Panc1 (cell line): ENCODE measurements at regions not wholly inside any gene's neighbourhood (a gene's known extent, or its start where the extent isn't known, plus 50 kb on each side); places are given as distances from the start of the nearest gene placed in this dataset.

ENCODE experiments used
- ATAC-seq: fragments of 200-7000 bp; cut with Tn5 transposase; 2 replicates; pipeline ENCODE4 v1.9.1; 2020; ENCODE audit warnings: mild to moderate bottlenecking, moderate library complexity
- BruUV-seq: library from RNA; stranded (reverse); fragments of 400-500 nt; replicated peaks from 2 replicates; lab custom pipeline; 2021; lab: Mats Ljungman, UMichigan
- CTCF ChIA-PET: fragments of 300-600 bp; sonication (Branson Sonifier 250); formaldehyde crosslinking; loops from one replicate; lab custom pipeline; 2022; ENCODE audit warnings: antibody characterized with exemption; lab: Charles Lee
- POLR2A ChIA-PET: fragments of 300-600 bp; sonication (Branson Sonifier 250); formaldehyde crosslinking; loops from one replicate; lab custom pipeline; 2022; ENCODE audit warnings: antibody characterized with exemption; lab: Charles Lee
- DNase-seq: peaks from one replicate; pipeline ENCODE4 v3.0.0-alpha.2; 2010; ENCODE audit warnings: low read depth, low spot score
- H3K27ac ChIP-seq: 2 replicates; pipeline ENCODE4 v1.5.1; 2011; ENCODE audit warnings: mild to moderate bottlenecking, low read length, inconsistent platforms
- H3K27me3 ChIP-seq: fragments of 200-500 bp; sonication (Bioruptor generic); 2 replicates; pipeline ENCODE4 v1.6.0; 2014; ENCODE audit warnings: low read length, inconsistent platforms; ENCODE audit not compliant: control insufficient read depth, insufficient read depth
- H3K36me3 ChIP-seq: fragments of 200-500 bp; sonication (Bioruptor generic); 2 replicates; pipeline ENCODE4 v1.5.1; 2014; ENCODE audit warnings: inconsistent platforms, mild to moderate bottlenecking, low read length, moderate library complexity; ENCODE audit not compliant: control insufficient read depth, insufficient read depth
- H3K4me1 ChIP-seq: 2 replicates; pipeline ENCODE4 v1.5.1; 2011; ENCODE audit warnings: inconsistent platforms, mild to moderate bottlenecking, low read length, moderate library complexity; ENCODE audit not compliant: control insufficient read depth, insufficient read depth
- H3K4me3 ChIP-seq, 2 experiments: 2 replicates each; pipeline ENCODE4 v1.5.1; 2011 to 2012; ENCODE audit warnings: low read depth in 2 of 2, low read length in 2 of 2, mild to moderate bottlenecking in 2 of 2, inconsistent platforms in 1 of 2, moderate library complexity in 1 of 2
- H3K9me3 ChIP-seq: fragments of 200-500 bp; sonication (Bioruptor generic); 2 replicates; pipeline ENCODE4 v1.5.1; 2014; ENCODE audit warnings: low read depth, mild to moderate bottlenecking, inconsistent platforms, low read length, moderate library complexity; ENCODE audit not compliant: control insufficient read depth, insufficient read depth
- CTCF ChIP-seq: fragments of 450-650 bp; IDR thresholded peaks from 2 replicates; pipeline ENCODE4 v1.5.1; 2017; ENCODE audit warnings: mild to moderate bottlenecking
- POLR2AphosphoS5 ChIP-seq: IDR thresholded peaks from 2 replicates; pipeline ENCODE4 v1.6.1; 2012; ENCODE audit warnings: mild to moderate bottlenecking, low read depth, low read length, moderate library complexity
- REST ChIP-seq, 2 experiments: IDR thresholded peaks; 2 replicates each; pipeline ENCODE4 v1.6.1; 2011 to 2012; ENCODE audit warnings: low read depth in 2 of 2, control low read depth in 1 of 2, low read length in 1 of 2, mild to moderate bottlenecking in 1 of 2, moderate library complexity in 1 of 2; ENCODE audit not compliant: insufficient read depth in 1 of 2
- SIN3A ChIP-seq: IDR thresholded peaks from 2 replicates; pipeline ENCODE4 v1.6.1; 2012; ENCODE audit warnings: low read depth, mild to moderate bottlenecking, low read length, moderate library complexity, borderline replicate concordance; ENCODE audit not compliant: insufficient read depth
- TCF7L2 ChIP-seq: IDR thresholded peaks from 2 replicates; pipeline ENCODE4 v1.6.1; 2011; ENCODE audit warnings: mild to moderate bottlenecking, low read depth, low read length, inconsistent platforms
- in situ Hi-C: cut with HindIII; loops from 2 replicates; pipeline ENCODE4 v1.10.0; 2016; ENCODE audit warnings: low sequenced_read_pairs, low pct_unique_long_range_greater_than_20kb
- intact Hi-C: fragments of 100-400 bp; cut with micrococcal nuclease; formaldehyde crosslinking; loops from one replicate; pipeline ENCODE4 v1.10.0; 2022; ENCODE audit not compliant: unreplicated experiment

- no peak for ATAC-seq
- CTCF ChIA-PET, result no interaction called here
- DNase-seq, result no peak
- no TSS peak for BruUV-seq
- Histone ChIP-seq H3K27me3 (no peaks in the 10 kb centered on the region), H3K36me3 (no peaks in the 10 kb centered on the region), H3K27ac (no peak overlapping the region), H3K4me1 (no peaks in the 10 kb centered on the region), H3K9me3 (no peaks in the 10 kb centered on the region), H3K4me3 (no peak overlapping the region)
- TF ChIP-seq TCF7L2, result no peak
- TF ChIP-seq REST (IDR thresholded peaks at IDR 0.05; ENCODE audit: insufficient read depth in 1 of 2, low read depth in 2 of 2, low read length in 1 of 2), result no peak
- POLR2A ChIA-PET, result no interaction called here
- in situ Hi-C loops, result no loop called here
- intact Hi-C loops, result no loop called here
These were observed 68.0 kb upstream of the CTTNBP2 start for GRCh38 chr7:117941138-117941810.

- ATAC-seq (no peak), DNase-seq (no peak)
- POLR2A ChIA-PET, result no interaction called here
- Histone ChIP-seq H3K4me1 (no peaks in the 10 kb centered on the region), H3K4me3 (no peak overlapping the region), H3K27ac (no peak overlapping the region), H3K36me3 (no peaks in the 10 kb centered on the region), H3K27me3 (no peaks in the 10 kb centered on the region), H3K9me3 (no peaks in the 10 kb centered on the region)
- intact Hi-C loops, result no loop called here
- TF ChIP-seq TCF7L2 (no peak), CTCF (no peak), SIN3A (no peak), POLR2AphosphoS5 (no peak), REST (IDR thresholded peaks at IDR 0.05; ENCODE audit: insufficient read depth in 1 of 2, low read depth in 2 of 2, low read length in 1 of 2) (no peak)
- BruUV-seq, result no TSS peak
- in situ Hi-C loops, result no loop called here
- CTCF ChIA-PET, result no interaction called here
These were observed 69.5 kb upstream of the CTTNBP2 start for GRCh38 chr7:117942780-117943179.
